AG09309 (cell line): ENCODE measurements at regions not wholly inside any gene's neighbourhood (a gene's known extent, or its start where the extent isn't known, plus 50 kb on each side); places are given as distances from the start of the nearest gene placed in this dataset.

Source experiments
- DNase-seq: peaks from one replicate; pipeline ENCODE4 v3.0.0-alpha.2; 2010; ENCODE audit warnings: low read depth
- H3K4me3 ChIP-seq: 2 replicates; pipeline ENCODE4 v1.5.1; 2011; ENCODE audit warnings: mild to moderate bottlenecking, low read depth, low read length, moderate library complexity; ENCODE audit not compliant: control insufficient read depth
- CTCF ChIP-seq: IDR thresholded peaks from 2 replicates; pipeline ENCODE4 v1.5.1; 2011; ENCODE audit warnings: mild to moderate bottlenecking, low read depth, low read length, inconsistent platforms; ENCODE audit not compliant: insufficient read depth, control insufficient read depth; ENCODE audit errors: missing control alignments

- no peak for TF ChIP-seq CTCF
- no peak for DNase-seq
- H3K4me3 ChIP-seq: no peak overlapping the region
These were observed 815.9 kb upstream of the CNTNAP5 start for GRCh38 chr2:123209202-123209601.

GRCh38 chr2:123211181-123211580 lies 813.9 kb upstream of the CNTNAP5 start:
- H3K4me3 ChIP-seq: no peak overlapping the region
- no peak for DNase-seq
- TF ChIP-seq CTCF: no peak

- no peak for TF ChIP-seq CTCF
- H3K4me3 ChIP-seq: no peak overlapping the region
- DNase-seq: no peak
These were observed 779.9 kb upstream of the CNTNAP5 start for GRCh38 chr2:123245156-123245555.

- H3K4me3 ChIP-seq: no peak overlapping the region
- TF ChIP-seq CTCF: no peak
- DNase-seq: no peak
These were observed 766.1 kb upstream of the CNTNAP5 start for GRCh38 chr2:123258877-123259539.

GRCh38 chr2:123262856-123263255 lies 762.2 kb upstream of the CNTNAP5 start:
- DNase-seq: no peak
- no peak for TF ChIP-seq CTCF
- no peak overlapping the region for H3K4me3 ChIP-seq

- no peak overlapping the region for H3K4me3 ChIP-seq
- no peak for TF ChIP-seq CTCF
- no peak for DNase-seq
These were observed 741.7 kb upstream of the CNTNAP5 start for GRCh38 chr2:123283431-123283830.
